ENCODE measurements at regions not wholly inside any gene's neighbourhood (a gene's known extent, or its start where the extent isn't known, plus 50 kb on each side); places are given as distances from the start of the nearest gene placed in this dataset.

- no peak for TF ChIP-seq CTCF (IDR thresholded peaks at IDR 0.05)
- Histone ChIP-seq H3K9me3 (peaks cover 0 to 49% (median 17%) of the 10 kb centered on the region in 11 donors), H3K4me1 (peaks cover 0 to 20% (median 12%) of the 10 kb centered on the region in 9 donors), H3K27ac (no peak overlapping the region), H3K4me3 (no peak overlapping the region), H3K36me3 (no peaks in the 10 kb centered on the region), H3K27me3 (no peaks in the 10 kb centered on the region)
- no peak for DNase-seq
- no peak for ATAC-seq
- WGBS, 2 donors, result 80 to 86% methylated on average over 3 of the region's 3 CpGs
- intact Hi-C loops (cut with DNase I), result loop anchor here in 1 of 10 donors (10.0 kb wide), 1 partner anchor 278 kb away; no protein-coding TSS in a partner anchor
Measured at GRCh38 chr11:130732476-130732875, 183.8 kb downstream of the SNX19 start.

- no peak for DNase-seq
- 70 to 78% methylated on average over 5 of the region's 5 CpGs for WGBS, 2 donors
- H3K27me3 ChIP-seq, result no peaks in the 10 kb centered on the region
- peaks cover 0 to 23% (median 21%) of the 10 kb centered on the region in 9 donors for H3K4me1 ChIP-seq
- intact Hi-C loops (cut with DNase I), result loop anchor here in 4 of 10 donors (5.0 to 10.0 kb wide), 5 partner anchors 85 to 300 kb away; no protein-coding TSS in a partner anchor
- peak overlapping the region in 9 of 10 donors; percentile 33 to 68 (median 56) for H3K27ac ChIP-seq
- no peak for TF ChIP-seq CTCF (IDR thresholded peaks at IDR 0.05)
- peak in 5 of 8 donors; percentile 15 to 28 (median 20) for ATAC-seq
- no peak overlapping the region for H3K4me3 ChIP-seq
- peaks cover 0 to 49% (median 19%) of the 10 kb centered on the region in 11 donors for H3K9me3 ChIP-seq
- no peaks in the 10 kb centered on the region for H3K36me3 ChIP-seq
Measured at GRCh38 chr11:130737041-130737830, 179.0 kb downstream of the SNX19 start.

- peaks cover 0 to 53% (median 19%) of the 10 kb centered on the region in 11 donors for H3K9me3 ChIP-seq
- intact Hi-C loops (cut with DNase I), result loop anchor here in 4 of 10 donors (2.0 to 10.0 kb wide), 6 partner anchors 37 to 301 kb away; no protein-coding TSS in a partner anchor
- H3K4me1 ChIP-seq, result peaks cover 0 to 23% (median 21%) of the 10 kb centered on the region in 9 donors
- H3K4me3 ChIP-seq, result no peak overlapping the region
- TF ChIP-seq CTCF (IDR thresholded peaks at IDR 0.05), result no peak
- WGBS, 2 donors, result 5 to 9% methylated on average over 12 of the region's 12 CpGs
- ATAC-seq, result peak; percentile 93 to 97 (median 96)
- H3K27me3 ChIP-seq, result no peaks in the 10 kb centered on the region
- DNase-seq, result peak; percentile 72 to 74
- H3K27ac ChIP-seq, result peak overlapping the region; percentile 13 to 68 (median 58)
- no peaks in the 10 kb centered on the region for H3K36me3 ChIP-seq
Measured at GRCh38 chr11:130737866-130738431, 178.3 kb downstream of the SNX19 start.

GRCh38 chr11:130738611-130739010, 177.7 kb downstream of the SNX19 start:
- WGBS, 2 donors, result 74 to 81% methylated on average over 3 of the region's 3 CpGs
- Histone ChIP-seq H3K4me3 (no peak overlapping the region), H3K27ac (peak overlapping the region; percentile 13 to 68 (median 52)), H3K36me3 (no peaks in the 10 kb centered on the region), H3K9me3 (peaks cover 0 to 46% (median 19%) of the 10 kb centered on the region in 11 donors), H3K4me1 (peaks cover 0 to 23% (median 21%) of the 10 kb centered on the region in 9 donors), H3K27me3 (no peaks in the 10 kb centered on the region)
- intact Hi-C loops (cut with DNase I), result loop anchor here in 4 of 10 donors (2.0 to 10.0 kb wide), 6 partner anchors 36 to 301 kb away; no protein-coding TSS in a partner anchor
- TF ChIP-seq CTCF (IDR thresholded peaks at IDR 0.05), result no peak
- no peak for DNase-seq
- ATAC-seq, result peak in 1 of 8 donors; percentile 8

Data from heart right ventricle (tissue), 16 donors.